ENCODE measurements at regions not wholly inside any gene's neighbourhood (a gene's known extent, or its start where the extent isn't known, plus 50 kb on each side); places are given as distances from the start of the nearest gene placed in this dataset.

GRCh38 chr20:24039196-24039595, 50.6 kb upstream of the GGTLC1 start:
- H3K4me1 ChIP-seq (ENCODE audit: control insufficient read depth, insufficient read depth, low read length), result no peaks in the 10 kb centered on the region
- no TSS peak for BruUV-seq (replicated peaks)
- ATAC-seq, result no peak
- ChIA-PET POLR2A (no interaction called here), CTCF (no interaction called here)
- no peak overlapping the region for H3K4me3 ChIP-seq (ENCODE audit: low read depth in 2 of 2, low read length in 2 of 2)
- H3K27me3 ChIP-seq (ENCODE audit: control insufficient read depth, insufficient read depth, low read length), result no peaks in the 10 kb centered on the region
- in situ Hi-C loops (cut with HindIII; ENCODE audit: low pct_unique_long_range_greater_than_20kb, low sequenced_read_pairs) (no loop called here), intact Hi-C loops (cut with micrococcal nuclease; ENCODE audit: unreplicated experiment) (no loop called here)
- H3K36me3 ChIP-seq (ENCODE audit: control insufficient read depth, insufficient read depth, low read length), result no peaks in the 10 kb centered on the region
- H3K27ac ChIP-seq (ENCODE audit: low read length), result no peak overlapping the region
- TF ChIP-seq POLR2AphosphoS5 (IDR thresholded peaks at IDR 0.05; ENCODE audit: low read depth, low read length) (no peak), CTCF (IDR thresholded peaks at IDR 0.05) (no peak), TCF7L2 (IDR thresholded peaks at IDR 0.05; ENCODE audit: low read depth, low read length) (no peak), SIN3A (IDR thresholded peaks at IDR 0.05; ENCODE audit: borderline replicate concordance, insufficient read depth, low read depth, low read length) (no peak), REST (IDR thresholded peaks at IDR 0.05; ENCODE audit: insufficient read depth in 1 of 2, low read depth in 2 of 2, low read length in 1 of 2) (no peak)
- no peak for DNase-seq (ENCODE audit: low read depth, low spot score)
- H3K9me3 ChIP-seq (ENCODE audit: control insufficient read depth, insufficient read depth, low read depth, low read length), result no peaks in the 10 kb centered on the region
